AG10803 (cell line): ENCODE measurements at regions not wholly inside any gene's neighbourhood (a gene's known extent, or its start where the extent isn't known, plus 50 kb on each side); places are given as distances from the start of the nearest gene placed in this dataset.

Source experiments
- DNase-seq: peaks from one replicate; pipeline ENCODE4 v3.0.0; 2010; ENCODE audit warnings: low read depth
- H3K4me3 ChIP-seq: 2 replicates; pipeline ENCODE4 v1.5.1; 2011; ENCODE audit warnings: mild to moderate bottlenecking, low read length, control low read depth
- CTCF ChIP-seq: conservative IDR thresholded peaks from 2 replicates; pipeline ENCODE4 v1.5.1; 2011; ENCODE audit warnings: mild to moderate bottlenecking, low read length, control low read depth, inconsistent platforms

DNA sequence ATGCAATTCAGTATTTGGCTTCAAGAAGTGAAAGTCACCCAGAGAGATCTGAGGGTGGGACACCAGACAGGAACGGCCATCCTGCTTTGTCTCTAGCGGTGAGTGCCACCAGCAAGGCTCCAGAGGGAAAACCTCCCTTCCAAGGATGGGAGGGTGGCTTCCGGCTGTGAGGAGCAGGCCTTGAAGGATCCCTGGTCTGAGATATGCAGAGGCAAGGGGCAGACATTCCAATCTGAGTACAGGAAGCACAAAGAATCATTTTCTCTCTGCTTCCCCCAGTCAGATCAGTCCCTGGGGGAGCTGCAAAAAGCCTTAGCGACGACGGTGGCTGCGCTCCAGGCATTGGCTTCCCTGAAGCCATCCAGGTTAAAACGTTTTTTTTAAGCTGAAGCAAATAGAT, 167.4 kb downstream of the TEX36 start:
- no peak for TF ChIP-seq CTCF
- DNase-seq, result no peak
- H3K4me3 ChIP-seq, result no peak overlapping the region

GRCh38 chr10:125514206-125515162, 168.5 kb downstream of the TEX36 start:
- DNase-seq, result peak; percentile 4
- no peak overlapping the region for H3K4me3 ChIP-seq
- no peak for TF ChIP-seq CTCF

- H3K4me3 ChIP-seq, result no peak overlapping the region
- no peak for TF ChIP-seq CTCF
- DNase-seq, result no peak
Measured at GRCh38 chr10:125513429-125514182, 169.4 kb downstream of the TEX36 start.

- no peak for DNase-seq
- TF ChIP-seq CTCF, result no peak
- H3K4me3 ChIP-seq, result no peak overlapping the region
Measured at GRCh38 chr10:125510998-125511397, 172.0 kb downstream of the TEX36 start.

- no peak for TF ChIP-seq CTCF
- no peak overlapping the region for H3K4me3 ChIP-seq
Measured at GRCh38 chr10:125505648-125506047, 177.3 kb downstream of the TEX36 start.

GRCh38 chr10:125502276-125502675, 180.7 kb downstream of the TEX36 start:
- no peak overlapping the region for H3K4me3 ChIP-seq
- TF ChIP-seq CTCF, result no peak
- no peak for DNase-seq

More at GRCh38 chr10:125505648-125506047, 177.3 kb downstream of the TEX36 start:
- no peak for DNase-seq
